Fibroblast of skin of left biceps (primary cell): ENCODE measurements at regions not wholly inside any gene's neighbourhood (a gene's known extent, or its start where the extent isn't known, plus 50 kb on each side); places are given as distances from the start of the nearest gene placed in this dataset.
"Not testable (repeated sequence)": the region's sequence is repeated elsewhere in the genome, so short reads cannot be mapped to it uniquely, and the experiment has no call there.

Source experiments
- DNase-seq, 2 experiments: peaks; one replicate each; pipeline ENCODE4 v3.0.0-alpha.2; 2013; ENCODE audit warnings: low read depth in 2 of 2

DNA sequence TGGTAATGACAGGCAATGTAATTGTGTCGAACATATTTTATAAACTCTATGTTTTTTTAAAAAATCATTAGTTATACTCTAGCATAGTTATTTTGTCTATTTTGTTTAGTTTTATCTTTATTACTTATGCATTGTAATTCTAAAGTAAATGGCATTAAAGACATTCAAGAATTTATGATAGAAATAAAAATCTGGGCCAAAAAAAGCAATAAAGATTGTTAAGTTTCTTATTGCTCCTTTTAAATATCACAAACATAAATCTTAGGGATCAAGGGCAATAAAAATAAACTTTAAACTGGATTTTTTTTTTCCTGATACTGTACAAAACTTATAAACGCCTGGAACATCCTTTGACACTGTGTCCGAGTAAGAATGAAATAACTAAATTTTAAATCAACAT is 931.5 kb upstream of the EYS start:
- DNase-seq, result no peak

DNA sequence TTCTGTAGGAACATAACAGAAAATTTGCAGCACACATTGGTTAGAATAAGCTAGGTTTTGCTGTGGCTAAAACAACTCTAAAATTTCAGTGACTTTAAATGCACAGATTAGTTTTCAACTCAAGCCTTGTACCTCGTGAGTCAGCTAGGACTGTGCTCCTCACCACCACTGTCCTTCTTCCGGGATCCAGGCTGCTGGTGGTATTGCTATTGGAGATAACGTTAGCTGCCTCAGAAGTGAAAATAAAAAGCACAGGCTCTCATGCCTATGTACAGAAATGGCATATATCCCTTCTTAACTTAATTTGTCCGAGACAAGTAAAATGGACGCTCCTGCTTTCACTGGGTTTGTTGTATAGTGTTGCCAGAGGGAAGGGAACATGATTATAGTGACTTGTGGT is 931.1 kb upstream of the EYS start:
- DNase-seq, result no peak

DNA sequence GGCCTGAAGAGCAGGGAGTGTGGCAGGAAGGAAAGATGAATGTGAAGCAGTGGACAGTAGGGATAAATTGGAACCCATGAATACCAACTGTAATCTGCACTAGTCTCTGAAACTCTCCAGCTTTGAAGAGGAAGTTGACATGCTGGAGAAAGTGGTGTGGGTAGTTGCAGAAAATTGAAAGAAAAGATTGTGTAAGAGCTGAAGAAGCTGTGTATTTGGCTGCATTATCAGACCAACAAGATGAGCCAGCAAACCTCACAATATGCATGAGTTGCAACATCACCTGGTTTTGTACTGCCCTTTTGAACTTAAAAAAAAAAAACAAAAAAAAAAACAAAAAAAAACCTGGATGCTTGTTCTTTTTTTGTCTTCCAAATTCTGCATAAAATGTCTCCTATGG is 921.9 kb upstream of the EYS start:
- DNase-seq, result no peak

DNA sequence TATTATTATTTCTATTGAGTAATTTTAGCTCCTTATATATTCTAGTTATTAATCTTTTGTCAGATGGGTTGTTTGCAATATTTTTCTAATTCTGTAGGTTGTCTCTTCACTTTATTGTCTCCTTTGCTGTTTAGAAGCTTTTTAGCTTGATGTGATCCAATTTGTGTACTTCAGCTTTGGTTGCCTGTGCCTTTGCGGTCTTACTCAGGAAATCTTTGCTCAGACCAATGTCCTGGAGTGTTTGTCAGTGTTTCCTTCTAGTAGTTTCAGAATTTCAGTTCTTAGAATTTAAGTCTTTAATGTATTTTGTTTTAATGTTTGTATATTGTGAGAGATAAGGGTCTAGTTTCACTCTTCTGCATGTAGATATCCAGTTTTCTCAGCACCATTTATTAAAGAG is 916.0 kb upstream of the EYS start:
- no peak for DNase-seq

DNA sequence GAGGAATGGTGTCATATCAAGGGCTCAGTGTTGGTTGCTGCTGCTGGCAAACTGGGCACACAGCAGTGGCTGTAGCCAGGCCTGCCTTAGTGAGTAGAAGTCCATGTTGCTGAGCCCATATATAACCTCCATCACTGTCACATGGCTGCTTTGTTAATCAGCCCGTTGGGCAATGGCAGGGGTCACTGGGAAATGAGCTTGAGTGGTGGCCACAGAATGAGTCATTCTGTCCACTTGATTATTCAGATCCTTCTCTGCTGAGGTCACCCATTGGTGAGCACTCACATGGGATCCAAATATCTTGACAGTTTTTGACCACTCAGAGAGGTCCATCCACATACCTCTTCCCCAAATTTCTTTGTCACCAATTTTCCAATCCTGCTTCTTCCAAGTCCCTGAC is 898.9 kb upstream of the EYS start:
- no peak for DNase-seq

DNA sequence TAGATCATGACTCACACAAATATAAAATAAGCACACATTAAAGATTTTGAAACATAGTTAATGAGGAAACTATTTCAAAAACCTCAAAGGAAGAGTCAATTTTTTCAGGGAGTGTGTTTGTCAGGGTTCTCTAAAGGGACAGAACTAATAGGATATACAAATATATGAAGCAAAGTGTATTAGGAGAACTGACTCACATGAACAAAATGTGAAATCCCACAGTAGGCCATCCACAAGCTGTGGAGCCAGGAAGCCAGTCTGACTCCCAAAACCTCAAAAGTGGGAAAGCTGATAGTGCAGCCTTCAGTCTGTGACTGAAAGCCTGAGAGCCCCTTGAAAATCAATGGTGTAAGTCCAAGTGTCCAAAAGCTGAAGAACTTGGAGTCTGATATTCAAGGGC is 898.0 kb upstream of the EYS start:
- DNase-seq, result peak in 1 of 2 experiments; percentile 29

DNA sequence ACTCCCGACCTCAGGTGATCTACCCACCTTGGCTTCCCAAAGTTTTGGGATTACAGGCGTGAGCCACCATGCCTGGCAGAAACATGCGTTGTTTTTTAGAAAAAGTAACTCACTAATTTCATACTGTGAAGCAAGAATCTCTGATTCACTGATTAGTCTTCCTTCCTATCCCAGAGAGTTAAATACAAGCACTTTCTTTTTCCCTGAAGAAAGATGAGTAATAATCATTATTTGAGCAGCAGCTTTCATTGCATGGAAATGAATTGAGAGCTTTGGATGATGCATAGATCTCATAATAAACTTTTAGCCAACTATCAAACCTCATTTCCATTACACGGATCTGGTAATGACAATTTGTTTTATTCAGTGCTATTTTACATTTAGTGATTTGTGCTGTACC is 892.5 kb upstream of the EYS start:
- peak in 1 of 2 experiments; percentile 7 for DNase-seq

GRCh38 chr6:66578362-66578761 is 871.3 kb upstream of the EYS start:
- DNase-seq, result no peak

DNA sequence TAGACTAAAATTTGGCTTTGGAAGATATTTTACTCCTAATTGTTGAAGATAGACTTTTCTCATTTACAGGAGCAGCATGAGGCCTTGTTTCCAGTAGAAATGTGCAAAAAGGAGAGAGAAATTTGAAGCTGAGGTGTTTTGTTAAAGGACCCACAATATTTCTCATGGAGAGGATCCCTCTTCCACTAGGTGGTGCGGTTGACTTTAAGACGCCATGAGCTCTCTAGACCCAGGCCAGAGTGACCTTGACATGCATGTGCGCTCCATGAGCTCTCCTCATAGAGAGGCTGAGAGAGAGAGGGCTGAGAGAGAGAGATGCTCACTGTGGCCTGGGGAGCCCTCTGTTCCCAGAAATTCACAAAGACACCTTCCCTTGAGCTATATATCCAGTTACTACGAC is 861.2 kb upstream of the EYS start:
- no peak for DNase-seq

DNA sequence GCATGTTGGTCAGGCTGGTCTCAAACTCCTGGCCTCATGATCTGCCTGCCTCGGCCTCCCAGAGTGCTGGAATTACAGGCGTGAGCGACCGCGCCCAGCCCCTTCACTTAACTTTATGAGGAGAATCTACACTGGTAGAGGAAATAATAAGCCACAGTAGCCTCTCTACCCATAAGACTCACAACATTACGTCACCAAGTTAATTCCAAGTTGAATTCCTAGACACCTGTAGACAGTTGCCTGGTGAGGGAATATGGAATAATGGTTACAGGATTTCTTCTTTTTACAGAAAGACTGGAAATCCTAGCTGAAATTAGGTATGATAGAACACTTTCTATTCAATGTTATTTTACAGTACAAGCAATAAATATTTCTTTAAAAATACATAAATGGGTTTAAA is 854.5 kb upstream of the EYS start:
- DNase-seq, result no peak

GRCh38 chr6:66558189-66558588 is 851.2 kb upstream of the EYS start:
- no peak for DNase-seq

- no peak for DNase-seq
These were observed 849.9 kb upstream of the EYS start for GRCh38 chr6:66556936-66557335.

DNA sequence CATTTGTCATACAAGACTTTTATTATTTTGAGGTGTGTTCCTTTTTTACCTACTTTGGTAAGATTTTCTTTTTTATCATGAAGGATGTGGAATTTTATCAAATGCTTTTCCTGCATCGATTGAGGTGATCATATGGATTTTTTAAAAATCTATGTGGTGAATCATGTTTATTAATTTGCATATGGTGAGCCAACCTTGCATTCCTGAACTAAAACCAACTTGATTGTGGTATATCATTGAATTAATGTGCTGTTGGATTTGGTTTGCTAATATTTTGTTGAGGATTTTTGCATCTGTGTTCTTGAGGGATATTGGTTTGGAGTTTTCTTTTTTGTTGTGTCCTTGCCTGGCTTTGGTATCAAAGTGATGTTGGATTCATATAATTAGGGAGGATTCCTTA is 848.1 kb upstream of the EYS start:
- no peak for DNase-seq

DNA sequence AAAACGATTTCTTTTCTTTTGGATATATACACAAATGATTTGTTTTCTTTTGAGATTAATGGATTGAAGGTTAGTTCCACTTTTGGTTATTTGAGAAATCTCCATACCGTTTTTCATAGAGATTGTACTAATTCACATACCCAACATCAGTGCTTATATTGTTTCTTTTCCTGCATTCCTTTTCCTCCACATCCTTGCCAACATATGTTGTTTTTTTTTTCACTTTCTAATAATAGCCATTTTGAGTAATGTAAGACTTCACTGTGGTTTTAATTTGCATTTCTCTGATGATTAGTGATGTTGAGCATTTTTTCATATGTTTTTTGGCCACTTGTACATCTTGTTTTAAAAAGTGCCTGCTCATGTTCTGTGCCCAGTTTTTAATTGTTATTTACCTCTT is 846.4 kb upstream of the EYS start:
- DNase-seq, result peak; percentile 4 to 15

- DNase-seq, result no peak
These were observed 831.6 kb upstream of the EYS start for GRCh38 chr6:66538551-66539135.

GRCh38 chr6:66533921-66534404 is 826.9 kb upstream of the EYS start:
- no peak for DNase-seq

- peak; percentile 1 to 8 for DNase-seq
These were observed 819.0 kb upstream of the EYS start for GRCh38 chr6:66526061-66526460.

- DNase-seq, result no peak
These were observed 815.8 kb upstream of the EYS start for GRCh38 chr6:66522864-66523263.

- no peak for DNase-seq
These were observed 809.4 kb upstream of the EYS start for GRCh38 chr6:66516377-66516776.

- peak; percentile 45 to 47 for DNase-seq
These were observed 801.4 kb upstream of the EYS start for GRCh38 chr6:66508433-66508832.

GRCh38 chr6:66499851-66500250 is 792.8 kb upstream of the EYS start:
- DNase-seq, result peak; percentile 20 to 46

DNA sequence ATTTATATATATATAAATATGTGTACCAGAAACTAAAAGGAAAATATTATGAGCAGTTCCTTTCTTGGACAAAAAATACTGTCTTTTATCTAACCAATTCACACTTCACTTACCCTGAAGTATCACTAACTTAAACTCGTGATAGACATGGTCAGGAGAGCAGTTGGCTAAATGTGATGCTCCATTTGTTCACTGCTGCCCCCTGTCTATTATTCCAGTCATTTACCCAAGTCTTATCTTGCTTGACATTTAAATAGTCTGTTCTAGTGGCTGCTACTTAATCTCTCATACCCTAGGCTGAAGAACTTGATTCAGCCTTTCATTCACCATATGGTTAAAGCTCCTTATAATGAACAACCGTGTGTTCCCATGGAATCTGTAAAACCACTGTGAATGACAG is 789.6 kb upstream of the EYS start:
- DNase-seq, result no peak

DNA sequence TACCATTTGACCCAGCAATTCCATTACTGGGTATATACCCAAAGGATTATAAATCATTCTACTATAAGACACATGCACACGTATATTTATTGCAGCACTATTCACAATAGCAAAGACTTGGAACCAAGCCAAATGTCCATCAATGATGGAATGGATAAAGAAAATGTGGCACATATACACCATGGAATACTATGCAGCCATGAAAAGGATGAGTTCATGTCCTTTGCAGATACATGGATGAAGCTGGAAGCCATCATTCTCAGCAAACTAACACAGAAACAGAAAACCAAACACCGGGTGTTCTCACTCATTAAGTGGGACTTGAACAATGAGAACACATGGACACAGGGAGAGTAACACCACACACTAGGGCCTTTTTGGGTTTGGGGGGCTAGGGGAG is 787.6 kb upstream of the EYS start:
- not testable (repeated sequence) for DNase-seq

GRCh38 chr6:66489269-66489987 is 782.4 kb upstream of the EYS start:
- DNase-seq, result no peak
